ENCODE measurements at regions not wholly inside any gene's neighbourhood (a gene's known extent, or its start where the extent isn't known, plus 50 kb on each side); places are given as distances from the start of the nearest gene placed in this dataset.

DNA sequence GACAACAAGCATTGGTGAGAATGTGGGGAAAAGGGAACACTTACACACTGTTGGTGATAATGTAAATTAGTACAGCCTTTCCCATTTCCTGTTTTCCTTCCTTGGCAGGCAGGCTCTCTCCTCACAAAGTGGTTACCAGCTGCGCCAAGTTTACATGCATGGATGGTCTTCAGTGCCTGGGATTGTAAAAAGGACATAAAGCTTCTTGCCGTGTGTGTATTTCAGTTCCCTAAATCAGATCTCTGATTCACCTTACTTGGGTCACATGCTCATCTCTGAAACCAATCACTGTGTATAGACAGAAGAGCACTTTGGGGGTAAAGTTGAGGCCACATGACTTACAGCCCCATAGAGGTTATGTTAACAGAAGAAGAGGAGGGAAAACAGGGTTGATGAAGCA lies 92.8 kb downstream of the CAVIN4 start:
- Histone ChIP-seq H3K9me3 (replicated peaks; ENCODE audit: control insufficient read depth, insufficient read depth, low read depth, low read length) (no peaks in the 10 kb centered on the region), H4K20me1 (replicated peaks; ENCODE audit: control insufficient read depth, insufficient read depth, low read length) (no peaks in the 10 kb centered on the region), H3K9me1 (ENCODE audit: control insufficient read depth, insufficient read depth, low read length) (no peaks in the 10 kb centered on the region), H3K79me2 (ENCODE audit: control insufficient read depth, insufficient read depth, low read length) (no peaks in the 10 kb centered on the region), H3K36me3 (ENCODE audit: control insufficient read depth, insufficient read depth, low read length) (no peaks in the 10 kb centered on the region), H3K27ac (ENCODE audit: extremely low read depth, low read depth, low read length) (no peak overlapping the region), H3K4me1 (replicated peaks in 1 of 2; ENCODE audit: control insufficient read depth in 2 of 2, insufficient read depth in 2 of 2, low read length in 2 of 2) (no peaks in the 10 kb centered on the region), H3K4me3 (no peak overlapping the region), H3K27me3 (ENCODE audit: control insufficient read depth in 2 of 2, insufficient read depth in 2 of 2, low read length in 2 of 2) (no peaks in the 10 kb centered on the region), H2AFZ (ENCODE audit: low read depth, low read length) (no peak overlapping the region), H3K4me2 (ENCODE audit: insufficient read depth, low read length) (no peak overlapping the region), H3K9ac (ENCODE audit: insufficient read depth in 1 of 2, low read depth in 2 of 2, low read length in 2 of 2) (no peak overlapping the region)
- in situ Hi-C loops (cut with MboI): no loop called here
- POLR2A ChIA-PET: no interaction called here
- CTCF ChIA-PET (ENCODE audit: low intra/inter-chr PET ratio): no interaction called here
- FAIRE-seq: no peak
- TF ChIP-seq DEAF1 (CRISPR knock-in tag; IDR thresholded peaks at IDR 0.05) (no peak), MCM2 (IDR thresholded peaks at IDR 0.05; ENCODE audit: low read depth) (no peak), ZC3H8 (IDR thresholded peaks at IDR 0.05) (no peak), ZKSCAN1 (IDR thresholded peaks at IDR 0.05; ENCODE audit: low read depth, low read length) (no peak), ZC3H4 (CRISPR knock-in tag; IDR thresholded peaks at IDR 0.05; ENCODE audit: borderline replicate concordance) (no peak), BDP1 (IDR thresholded peaks at IDR 0.05; ENCODE audit: insufficient read depth, insufficient read length) (no peak), CLOCK (CRISPR knock-in tag; IDR thresholded peaks at IDR 0.05; ENCODE audit: borderline replicate concordance) (no peak), HINFP (tag; conservative IDR thresholded peaks at IDR 0.05; ENCODE audit: low read depth) (no peak), ZNF780A (CRISPR knock-in tag; IDR thresholded peaks at IDR 0.05) (no peak), FUS (optimal IDR thresholded peaks at IDR 0.05; ENCODE audit: low read depth, low read length) (no peak), GABPB2 (CRISPR knock-in tag; conservative IDR thresholded peaks at IDR 0.05) (no peak), ZBTB11 (CRISPR knock-in tag; IDR thresholded peaks at IDR 0.05) (no peak)
- TF ChIP-seq, protein P1, sequence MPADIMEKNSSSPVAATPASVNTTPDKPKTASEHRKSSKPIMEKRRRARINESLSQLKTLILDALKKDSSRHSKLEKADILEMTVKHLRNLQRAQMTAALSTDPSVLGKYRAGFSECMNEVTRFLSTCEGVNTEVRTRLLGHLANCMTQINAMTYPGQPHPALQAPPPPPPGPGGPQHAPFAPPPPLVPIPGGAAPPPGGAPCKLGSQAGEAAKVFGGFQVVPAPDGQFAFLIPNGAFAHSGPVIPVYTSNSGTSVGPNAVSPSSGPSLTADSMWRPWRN (IDR thresholded peaks at IDR 0.05; ENCODE audit: low read depth): no peak
- DNase-seq (ENCODE audit: extremely low read depth in 1 of 4, low spot score in 3 of 4): no peak
- intact Hi-C loops (cut with micrococcal nuclease): no loop called here
- BruUV-seq (replicated peaks): no TSS peak
- ATAC-seq: no peak
- WGBS (ENCODE audit: insufficient coverage, low coverage, missing lambda C conversion rate): 0% methylated on average over 2 of the region's 2 CpGs
